Esophagus muscularis mucosa (tissue), 4 donors: ENCODE measurements at regions not wholly inside any gene's neighbourhood (a gene's known extent, or its start where the extent isn't known, plus 50 kb on each side); places are given as distances from the start of the nearest gene placed in this dataset.

Experiments
- DNase-seq: peaks from one replicate; pipeline ENCODE4 v3.0.0-alpha.2; 2017; ENCODE audit errors: extremely low spot score
- H3K27ac ChIP-seq, 4 donors: fragments of 200-600 bp; sonication (generic); replicated peaks in 1 of 4; 1 replicate in 3 of 4; 2 replicates in 1 of 4; pipeline ENCODE4 v1.5.1; 2016 to 2019; ENCODE audit warnings: mild to moderate bottlenecking in 1 of 4
- H3K27me3 ChIP-seq, 4 donors: fragments of 200-600 bp; sonication (generic); one replicate each; pipeline versions ENCODE4 v1.5.1 to v1.6.0; 2016 to 2019
- H3K36me3 ChIP-seq, 4 donors: fragments of 200-600 bp; sonication (generic); one replicate each; pipeline ENCODE4 v1.5.1; 2016 to 2019
- H3K4me1 ChIP-seq, 4 donors: fragments of 200-600 bp; sonication (generic); one replicate each; pipeline ENCODE4 v1.5.1; 2016 to 2019
- H3K4me3 ChIP-seq, 4 donors: fragments of 200-600 bp; sonication (generic); 1 replicate in 2 of 4; 2 replicates in 2 of 4; pipeline ENCODE4 v1.5.1; 2016 to 2019; ENCODE audit warnings: mild to moderate bottlenecking in 4 of 4, moderate library complexity in 1 of 4
- H3K9me3 ChIP-seq, 4 donors: fragments of 200-600 bp; sonication (generic); 1 replicate in 3 of 4; 2 replicates in 1 of 4; pipeline ENCODE4 v1.5.1; 2016 to 2019
- EP300 ChIP-seq: sonication (generic); formaldehyde crosslinking; IDR thresholded peaks from one replicate; pipeline ENCODE4 v1.6.1; 2017; ENCODE audit warnings: antibody characterized with exemption
- POLR2A ChIP-seq: fragments of 450-650 bp; IDR thresholded peaks from one replicate; pipeline ENCODE4 v1.6.1; 2017; ENCODE audit warnings: antibody characterized with exemption, moderate library complexity, mild to moderate bottlenecking, low read depth
- POLR2AphosphoS5 ChIP-seq, 2 donors: sonication (generic); formaldehyde crosslinking; IDR thresholded peaks; one replicate each; pipeline ENCODE4 v1.6.1; 2017; ENCODE audit warnings: antibody characterized with exemption in 2 of 2
- WGBS: methylation state at CpG from one replicate; pipeline ENCODE4 v1.1.5; 2018; 5-methylcytosine and 5-hydroxymethylcytosine counted together
- intact Hi-C: fragments of 100-400 bp; cut with DNase I; formaldehyde crosslinking; loops from one replicate; pipeline ENCODE4 v1.15.1; 2023
- TF ChIP-seq, protein P1 (sequence below), 3 experiments: fragments of 200-600 bp in 2 of 3; fragments of 450-650 bp in 1 of 3; sonication (generic) in 2 of 3; IDR thresholded peaks; one replicate each; pipeline ENCODE4 v1.5.1; 2017 to 2019; ENCODE audit warnings: antibody characterized with exemption in 3 of 3, mild to moderate bottlenecking in 2 of 3, moderate library complexity in 1 of 3

DNA sequence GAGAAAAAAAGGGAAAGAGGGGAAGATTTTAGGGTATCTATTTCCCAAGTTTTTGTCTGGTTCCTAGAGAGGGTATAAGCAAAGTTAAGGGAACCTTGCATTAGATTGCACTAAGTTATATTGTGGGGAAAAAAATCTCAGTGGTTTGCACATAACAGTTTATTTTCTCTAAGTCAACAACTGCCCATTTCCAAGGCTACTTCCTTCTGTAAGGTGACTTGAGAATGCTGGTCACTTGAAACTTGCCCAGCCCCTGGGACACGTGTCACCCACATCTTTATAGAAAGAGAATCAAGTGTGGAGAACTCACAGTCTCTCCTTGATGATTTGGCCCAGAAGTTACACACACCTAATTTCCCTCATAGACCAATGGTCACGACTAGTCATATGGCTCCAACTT is 488.6 kb upstream of the PODXL start:
- H3K27ac ChIP-seq, result no peak overlapping the region
- WGBS, result 82% methylated on average over 2 of the region's 2 CpGs
- H3K9me3 ChIP-seq, result no peaks in the 10 kb centered on the region
- intact Hi-C loops, result no loop called here
- H3K27me3 ChIP-seq, result no peaks in the 10 kb centered on the region
- no peaks in the 10 kb centered on the region for H3K4me1 ChIP-seq
- TF ChIP-seq, protein P1, sequence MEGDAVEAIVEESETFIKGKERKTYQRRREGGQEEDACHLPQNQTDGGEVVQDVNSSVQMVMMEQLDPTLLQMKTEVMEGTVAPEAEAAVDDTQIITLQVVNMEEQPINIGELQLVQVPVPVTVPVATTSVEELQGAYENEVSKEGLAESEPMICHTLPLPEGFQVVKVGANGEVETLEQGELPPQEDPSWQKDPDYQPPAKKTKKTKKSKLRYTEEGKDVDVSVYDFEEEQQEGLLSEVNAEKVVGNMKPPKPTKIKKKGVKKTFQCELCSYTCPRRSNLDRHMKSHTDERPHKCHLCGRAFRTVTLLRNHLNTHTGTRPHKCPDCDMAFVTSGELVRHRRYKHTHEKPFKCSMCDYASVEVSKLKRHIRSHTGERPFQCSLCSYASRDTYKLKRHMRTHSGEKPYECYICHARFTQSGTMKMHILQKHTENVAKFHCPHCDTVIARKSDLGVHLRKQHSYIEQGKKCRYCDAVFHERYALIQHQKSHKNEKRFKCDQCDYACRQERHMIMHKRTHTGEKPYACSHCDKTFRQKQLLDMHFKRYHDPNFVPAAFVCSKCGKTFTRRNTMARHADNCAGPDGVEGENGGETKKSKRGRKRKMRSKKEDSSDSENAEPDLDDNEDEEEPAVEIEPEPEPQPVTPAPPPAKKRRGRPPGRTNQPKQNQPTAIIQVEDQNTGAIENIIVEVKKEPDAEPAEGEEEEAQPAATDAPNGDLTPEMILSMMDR (IDR thresholded peaks at IDR 0.05), result no peak
- TF ChIP-seq EP300 (no peak), POLR2AphosphoS5 (IDR thresholded peaks at IDR 0.05) (no peak), POLR2A (no peak)
- no peaks in the 10 kb centered on the region for H3K36me3 ChIP-seq
- DNase-seq, result no peak
- H3K4me3 ChIP-seq, result no peak overlapping the region

DNA sequence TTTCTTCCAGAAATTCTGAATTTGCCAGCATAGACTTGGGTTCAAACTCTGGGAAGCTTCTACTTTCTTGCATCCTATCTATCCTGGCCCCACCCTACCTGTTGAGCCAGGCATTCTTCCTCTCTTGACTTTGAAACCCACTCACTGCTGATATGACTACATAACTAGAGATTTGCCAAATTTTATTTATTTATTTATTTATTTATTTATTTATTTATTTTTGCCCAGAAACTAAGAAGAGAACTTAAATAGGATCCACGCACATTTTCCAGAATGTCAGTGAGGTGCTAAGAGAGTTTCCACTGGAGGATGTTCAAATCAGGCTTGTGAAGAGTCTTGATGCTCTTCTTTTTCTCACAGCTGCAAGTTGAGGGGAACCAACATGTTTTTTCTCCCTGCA is 487.8 kb upstream of the PODXL start:
- Histone ChIP-seq H3K4me3 (no peak overlapping the region), H3K4me1 (no peaks in the 10 kb centered on the region), H3K27me3 (no peaks in the 10 kb centered on the region), H3K9me3 (no peaks in the 10 kb centered on the region), H3K27ac (no peak overlapping the region), H3K36me3 (no peaks in the 10 kb centered on the region)
- TF ChIP-seq POLR2A (no peak), POLR2AphosphoS5 (IDR thresholded peaks at IDR 0.05) (no peak), EP300 (no peak)
- TF ChIP-seq, protein P1 (IDR thresholded peaks at IDR 0.05), result no peak
- DNase-seq, result no peak
- 97% methylated on average over 1 of the region's 1 CpG for WGBS
- intact Hi-C loops, result no loop called here

- Histone ChIP-seq H3K27ac (no peak overlapping the region), H3K36me3 (no peaks in the 10 kb centered on the region), H3K4me3 (no peak overlapping the region), H3K27me3 (no peaks in the 10 kb centered on the region), H3K9me3 (no peaks in the 10 kb centered on the region), H3K4me1 (no peaks in the 10 kb centered on the region)
- intact Hi-C loops, result no loop called here
- 87% methylated on average over 3 of the region's 3 CpGs for WGBS
- TF ChIP-seq POLR2A (no peak), EP300 (no peak), POLR2AphosphoS5 (IDR thresholded peaks at IDR 0.05) (no peak)
- TF ChIP-seq, protein P1 (IDR thresholded peaks at IDR 0.05), result no peak
- peak; percentile 39 for DNase-seq
Observed at GRCh38 chr7:132041108-132041507, 484.7 kb upstream of the PODXL start.

DNA sequence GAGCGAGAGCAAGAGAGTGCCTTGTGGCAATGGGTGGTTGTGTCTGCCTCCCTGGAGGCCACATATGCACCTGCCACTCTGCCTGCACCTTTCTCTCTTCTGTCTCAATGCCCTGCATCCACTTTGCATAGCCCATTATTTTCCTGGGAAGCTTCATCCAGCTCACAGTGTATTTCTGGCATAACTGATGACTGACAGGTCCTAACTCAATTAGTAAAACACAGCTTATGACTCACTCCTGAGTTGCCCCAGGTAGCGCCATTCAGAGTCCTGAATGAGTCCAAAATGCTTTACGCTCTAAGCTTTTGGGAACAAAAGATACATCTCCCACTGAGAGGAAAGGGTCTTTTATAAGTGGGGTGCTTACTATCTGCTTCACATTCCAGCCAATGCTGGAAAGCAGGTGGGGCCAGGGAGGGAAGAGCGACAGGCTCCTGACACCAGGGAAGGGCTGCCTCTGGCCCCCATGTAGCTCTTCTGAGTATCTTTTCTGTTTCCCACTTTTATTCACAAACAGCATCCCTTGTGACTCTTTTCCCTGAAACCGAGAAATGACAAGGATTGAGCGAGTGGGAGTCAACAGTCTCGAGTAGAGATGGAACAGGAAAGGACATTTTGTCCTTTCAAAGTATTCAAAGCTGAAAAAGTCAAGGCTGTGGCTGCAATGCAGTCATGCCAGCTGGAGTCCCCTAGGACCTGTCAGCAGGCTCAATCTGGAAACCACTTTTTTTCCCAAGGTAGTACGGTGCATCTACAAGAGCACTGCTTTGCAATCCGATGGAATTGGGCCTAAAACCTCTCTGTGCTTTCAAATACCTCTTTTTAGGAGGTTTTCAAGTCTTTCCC is 479.3 kb upstream of the PODXL start:
- no peaks in the 10 kb centered on the region for H3K27me3 ChIP-seq
- peak; percentile 45 for DNase-seq
- no peaks in the 10 kb centered on the region for H3K9me3 ChIP-seq
- H3K36me3 ChIP-seq, result no peaks in the 10 kb centered on the region
- H3K27ac ChIP-seq, result no peak overlapping the region
- TF ChIP-seq EP300 (no peak), POLR2AphosphoS5 (IDR thresholded peaks at IDR 0.05) (no peak), POLR2A (no peak)
- peaks cover 0 to 5% (median 4%) of the 10 kb centered on the region in 4 donors for H3K4me1 ChIP-seq
- 87% methylated on average over 9 of the region's 9 CpGs for WGBS
- H3K4me3 ChIP-seq, result no peak overlapping the region
- intact Hi-C loops, result no loop called here

- WGBS, result 79% methylated on average over 6 of the region's 6 CpGs
- H3K27ac ChIP-seq, result no peak overlapping the region
- TF ChIP-seq POLR2AphosphoS5 (IDR thresholded peaks at IDR 0.05) (no peak), EP300 (no peak), POLR2A (no peak)
- TF ChIP-seq, protein P1 (IDR thresholded peaks at IDR 0.05), result no peak
- H3K4me1 ChIP-seq, result peaks cover 0 to 14% (median 13%) of the 10 kb centered on the region in 4 donors
- intact Hi-C loops, result no loop called here
- H3K4me3 ChIP-seq, result no peak overlapping the region
- peak; percentile 39 for DNase-seq
- H3K9me3 ChIP-seq, result no peaks in the 10 kb centered on the region
- no peaks in the 10 kb centered on the region for H3K36me3 ChIP-seq
- H3K27me3 ChIP-seq, result no peaks in the 10 kb centered on the region
Observed at GRCh38 chr7:132034748-132035416, 478.5 kb upstream of the PODXL start.
